SK-N-MC (cell line): ENCODE measurements at regions not wholly inside any gene's neighbourhood (a gene's known extent, or its start where the extent isn't known, plus 50 kb on each side); places are given as distances from the start of the nearest gene placed in this dataset.

Experiments used
- EZH2 ChIP-seq: fragments of 200-600 bp; sonication (generic); IDR thresholded peaks from one replicate; pipeline ENCODE4 v1.6.1; 2017; ENCODE audit warnings: antibody characterized with exemption
- FOXP2 ChIP-seq: optimal IDR thresholded peaks from 2 replicates; pipeline ENCODE3; 2011; ENCODE audit warnings: mild to moderate bottlenecking, moderate library complexity; ENCODE audit not compliant: insufficient read depth; ENCODE audit errors: extremely low read length, control extremely low read depth
- POLR2AphosphoS5 ChIP-seq: IDR thresholded peaks from 2 replicates; pipeline ENCODE4 v1.6.1; 2012; ENCODE audit warnings: mild to moderate bottlenecking, low read depth, low read length, borderline replicate concordance

DNA sequence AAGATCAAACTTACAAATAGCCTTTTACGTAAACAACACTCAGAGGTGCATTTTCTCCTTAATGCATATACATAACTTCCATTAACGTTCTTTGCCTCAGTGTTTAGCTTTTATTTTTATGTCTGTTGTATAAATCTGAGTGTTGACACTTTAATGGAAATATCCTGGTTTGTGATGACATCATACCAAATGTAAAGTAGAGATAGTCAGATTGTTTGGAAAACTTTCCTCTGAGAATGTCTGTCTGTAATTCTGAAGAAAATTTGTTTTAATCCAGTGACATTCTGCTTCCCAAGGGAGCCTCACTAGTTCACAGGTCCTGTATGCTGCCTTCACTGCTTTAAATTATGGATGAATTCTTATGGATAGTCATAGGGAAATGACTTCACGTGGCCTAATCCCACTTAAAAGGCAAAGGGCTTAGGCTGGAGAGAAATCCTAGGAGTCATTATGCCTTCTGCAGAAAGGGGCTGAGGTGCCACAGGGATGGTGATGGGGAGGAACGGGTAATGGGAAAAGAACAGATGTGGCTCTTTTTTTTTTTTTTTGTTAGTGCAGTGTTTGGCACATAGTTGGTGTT is 93.2 kb downstream of the DNAJB9 start:
- TF ChIP-seq POLR2AphosphoS5 (no peak), EZH2 (no peak), FOXP2 (no peak)
